Loucy (cell line): ENCODE measurements at regions not wholly inside any gene's neighbourhood (a gene's known extent, or its start where the extent isn't known, plus 50 kb on each side); places are given as distances from the start of the nearest gene placed in this dataset.

Experiments used
- EZH2phosphoT487 ChIP-seq: fragments of 200-600 bp; IDR thresholded peaks from 2 replicates; pipeline ENCODE4 v1.6.1; 2018; ENCODE audit warnings: antibody characterized with exemption, mild to moderate bottlenecking, moderate library complexity, borderline replicate concordance
- TF ChIP-seq, protein P1 (sequence below): fragments of 200-600 bp; sonication (generic); conservative IDR thresholded peaks from 2 replicates; pipeline ENCODE4 v1.5.1; 2014; ENCODE audit warnings: mild to moderate bottlenecking, antibody characterized with exemption, low read length

GRCh38 chr1:65527707-65528503, 107.4 kb downstream of the LEPR start:
- TF ChIP-seq, protein P1, sequence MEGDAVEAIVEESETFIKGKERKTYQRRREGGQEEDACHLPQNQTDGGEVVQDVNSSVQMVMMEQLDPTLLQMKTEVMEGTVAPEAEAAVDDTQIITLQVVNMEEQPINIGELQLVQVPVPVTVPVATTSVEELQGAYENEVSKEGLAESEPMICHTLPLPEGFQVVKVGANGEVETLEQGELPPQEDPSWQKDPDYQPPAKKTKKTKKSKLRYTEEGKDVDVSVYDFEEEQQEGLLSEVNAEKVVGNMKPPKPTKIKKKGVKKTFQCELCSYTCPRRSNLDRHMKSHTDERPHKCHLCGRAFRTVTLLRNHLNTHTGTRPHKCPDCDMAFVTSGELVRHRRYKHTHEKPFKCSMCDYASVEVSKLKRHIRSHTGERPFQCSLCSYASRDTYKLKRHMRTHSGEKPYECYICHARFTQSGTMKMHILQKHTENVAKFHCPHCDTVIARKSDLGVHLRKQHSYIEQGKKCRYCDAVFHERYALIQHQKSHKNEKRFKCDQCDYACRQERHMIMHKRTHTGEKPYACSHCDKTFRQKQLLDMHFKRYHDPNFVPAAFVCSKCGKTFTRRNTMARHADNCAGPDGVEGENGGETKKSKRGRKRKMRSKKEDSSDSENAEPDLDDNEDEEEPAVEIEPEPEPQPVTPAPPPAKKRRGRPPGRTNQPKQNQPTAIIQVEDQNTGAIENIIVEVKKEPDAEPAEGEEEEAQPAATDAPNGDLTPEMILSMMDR: no peak
- no peak for TF ChIP-seq EZH2phosphoT487
